ENCODE measurements at regions not wholly inside any gene's neighbourhood (a gene's known extent, or its start where the extent isn't known, plus 50 kb on each side); places are given as distances from the start of the nearest gene placed in this dataset.

- no peak for ATAC-seq (ENCODE audit: insufficient number of reproducible peaks, low FRiP score, low read depth)
Measured at GRCh38 chr4:14188214-14188613, 560.7 kb upstream of the BOD1L1 start.

DNA sequence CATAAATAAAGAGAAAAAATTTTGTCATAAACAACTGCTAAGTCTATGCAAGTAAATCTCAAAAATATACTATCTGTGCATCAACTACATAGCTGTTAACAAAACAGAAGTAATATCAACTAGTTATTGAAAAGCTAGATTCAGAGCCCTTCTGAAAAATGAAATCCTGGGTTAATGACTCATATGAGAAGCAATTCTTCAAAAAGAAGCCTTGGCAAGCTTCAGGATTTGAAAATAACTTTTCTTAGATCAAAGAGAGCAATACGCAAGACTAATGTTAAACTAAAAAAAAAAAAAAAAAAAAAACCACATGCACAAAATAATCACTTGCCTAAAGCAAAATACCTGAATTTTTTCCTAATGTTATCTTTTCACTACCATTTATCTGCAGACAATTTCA, 566.1 kb upstream of the BOD1L1 start:
- no peak overlapping the region for H3K4me3 ChIP-seq
- no peaks in the 10 kb centered on the region for H3K27me3 ChIP-seq (replicated peaks; ENCODE audit: insufficient read depth)
- TF ChIP-seq, protein P1, sequence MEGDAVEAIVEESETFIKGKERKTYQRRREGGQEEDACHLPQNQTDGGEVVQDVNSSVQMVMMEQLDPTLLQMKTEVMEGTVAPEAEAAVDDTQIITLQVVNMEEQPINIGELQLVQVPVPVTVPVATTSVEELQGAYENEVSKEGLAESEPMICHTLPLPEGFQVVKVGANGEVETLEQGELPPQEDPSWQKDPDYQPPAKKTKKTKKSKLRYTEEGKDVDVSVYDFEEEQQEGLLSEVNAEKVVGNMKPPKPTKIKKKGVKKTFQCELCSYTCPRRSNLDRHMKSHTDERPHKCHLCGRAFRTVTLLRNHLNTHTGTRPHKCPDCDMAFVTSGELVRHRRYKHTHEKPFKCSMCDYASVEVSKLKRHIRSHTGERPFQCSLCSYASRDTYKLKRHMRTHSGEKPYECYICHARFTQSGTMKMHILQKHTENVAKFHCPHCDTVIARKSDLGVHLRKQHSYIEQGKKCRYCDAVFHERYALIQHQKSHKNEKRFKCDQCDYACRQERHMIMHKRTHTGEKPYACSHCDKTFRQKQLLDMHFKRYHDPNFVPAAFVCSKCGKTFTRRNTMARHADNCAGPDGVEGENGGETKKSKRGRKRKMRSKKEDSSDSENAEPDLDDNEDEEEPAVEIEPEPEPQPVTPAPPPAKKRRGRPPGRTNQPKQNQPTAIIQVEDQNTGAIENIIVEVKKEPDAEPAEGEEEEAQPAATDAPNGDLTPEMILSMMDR (IDR thresholded peaks at IDR 0.05), result no peak
- no peaks in the 10 kb centered on the region for H3K36me3 ChIP-seq
- DNase-seq (ENCODE audit: low spot score) (no peak), ATAC-seq (ENCODE audit: insufficient number of reproducible peaks, low FRiP score, low read depth) (no peak)
- H3K9me3 ChIP-seq, result no peaks in the 10 kb centered on the region
- no peak overlapping the region for H3K27ac ChIP-seq
- H3K4me1 ChIP-seq (ENCODE audit: control insufficient read depth in 1 of 2, low read depth in 2 of 2), result no peaks in the 10 kb centered on the region

More at GRCh38 chr4:14188214-14188613, 560.7 kb upstream of the BOD1L1 start:
- Histone ChIP-seq H3K36me3 (no peaks in the 10 kb centered on the region), H3K27me3 (replicated peaks; ENCODE audit: insufficient read depth) (no peaks in the 10 kb centered on the region), H3K4me1 (ENCODE audit: control insufficient read depth in 1 of 2, low read depth in 2 of 2) (no peaks in the 10 kb centered on the region), H3K4me3 (no peak overlapping the region), H3K27ac (no peak overlapping the region), H3K9me3 (no peaks in the 10 kb centered on the region)
- no peak for DNase-seq (ENCODE audit: low spot score)
- TF ChIP-seq, protein P1 (IDR thresholded peaks at IDR 0.05), result no peak

DNA sequence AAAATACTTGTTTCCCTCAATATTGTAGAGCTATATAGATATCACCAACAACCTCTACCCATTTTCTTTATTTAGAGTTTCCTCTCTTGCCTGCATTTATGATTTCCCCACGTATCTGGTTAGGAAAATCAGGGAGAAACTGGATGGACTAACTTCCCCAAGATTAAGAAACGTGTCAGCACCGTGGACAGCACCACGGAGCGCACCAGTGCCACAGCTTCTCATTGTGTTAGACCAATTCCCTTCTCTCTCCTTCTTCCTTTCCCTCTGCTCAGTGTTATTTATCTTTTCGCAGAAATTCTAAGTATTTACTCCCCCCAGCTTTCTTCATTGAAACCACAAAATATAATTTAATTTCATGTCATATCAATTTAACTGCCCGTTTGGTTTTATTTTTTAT, 568.6 kb upstream of the BOD1L1 start:
- no peaks in the 10 kb centered on the region for H3K4me1 ChIP-seq (ENCODE audit: control insufficient read depth in 1 of 2, low read depth in 2 of 2)
- DNase-seq (ENCODE audit: low spot score) (no peak), ATAC-seq (ENCODE audit: insufficient number of reproducible peaks, low FRiP score, low read depth) (no peak)
- no peak overlapping the region for H3K4me3 ChIP-seq
- no peaks in the 10 kb centered on the region for H3K9me3 ChIP-seq
- TF ChIP-seq, protein P1 (IDR thresholded peaks at IDR 0.05), result no peak
- H3K27me3 ChIP-seq (replicated peaks; ENCODE audit: insufficient read depth), result no peaks in the 10 kb centered on the region
- H3K36me3 ChIP-seq, result no peaks in the 10 kb centered on the region
- no peak overlapping the region for H3K27ac ChIP-seq

DNA sequence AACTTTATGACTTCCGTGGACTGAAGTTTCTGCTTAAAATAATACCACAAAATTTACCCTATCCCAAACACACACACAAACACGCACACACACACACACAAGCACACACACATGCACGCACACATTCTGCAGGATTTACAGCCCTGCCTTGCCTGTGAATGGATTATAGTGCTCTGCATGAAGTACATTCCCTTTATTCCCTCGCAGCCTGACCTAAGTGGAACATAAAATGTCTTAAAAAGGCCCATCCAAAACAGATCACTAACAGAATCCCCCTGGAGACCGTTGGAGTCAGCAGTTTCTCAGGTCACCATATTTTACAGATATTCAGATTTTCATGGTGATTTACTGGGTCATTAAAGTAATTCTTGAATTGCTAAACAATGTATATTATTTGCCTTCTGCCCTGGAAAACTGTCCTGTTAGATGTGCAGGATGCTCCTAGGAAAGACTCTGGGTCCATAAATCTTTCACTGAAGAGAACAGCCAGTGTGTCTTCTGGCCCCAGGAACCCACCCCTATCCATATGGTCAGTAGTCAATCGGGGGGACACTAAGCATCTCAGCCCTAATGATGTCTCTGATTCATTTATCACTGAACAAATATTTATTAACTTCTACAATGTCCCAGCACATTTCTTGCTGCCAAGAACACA, 587.7 kb upstream of the BOD1L1 start:
- no peaks in the 10 kb centered on the region for H3K27me3 ChIP-seq (replicated peaks; ENCODE audit: insufficient read depth)
- ATAC-seq (ENCODE audit: insufficient number of reproducible peaks, low FRiP score, low read depth) (no peak), DNase-seq (ENCODE audit: low spot score) (no peak)
- H3K4me1 ChIP-seq (ENCODE audit: control insufficient read depth in 1 of 2, low read depth in 2 of 2), result no peaks in the 10 kb centered on the region
- TF ChIP-seq, protein P1 (IDR thresholded peaks at IDR 0.05), result no peak
- H3K36me3 ChIP-seq, result no peaks in the 10 kb centered on the region
- no peak overlapping the region for H3K27ac ChIP-seq
- H3K4me3 ChIP-seq, result no peak overlapping the region
- no peaks in the 10 kb centered on the region for H3K9me3 ChIP-seq

GRCh38 chr4:14217401-14217800, 589.9 kb upstream of the BOD1L1 start:
- TF ChIP-seq, protein P1 (IDR thresholded peaks at IDR 0.05), result no peak
- DNase-seq (ENCODE audit: low spot score) (no peak), ATAC-seq (ENCODE audit: insufficient number of reproducible peaks, low FRiP score, low read depth) (no peak)
- Histone ChIP-seq H3K36me3 (no peaks in the 10 kb centered on the region), H3K27ac (no peak overlapping the region), H3K4me3 (no peak overlapping the region), H3K27me3 (replicated peaks; ENCODE audit: insufficient read depth) (no peaks in the 10 kb centered on the region), H3K9me3 (no peaks in the 10 kb centered on the region), H3K4me1 (ENCODE audit: control insufficient read depth in 1 of 2, low read depth in 2 of 2) (no peaks in the 10 kb centered on the region)

Measured in thoracic aorta (tissue), 2 donors.